IPS DF 4.7 (cell line): ENCODE measurements at regions not wholly inside any gene's neighbourhood (a gene's known extent, or its start where the extent isn't known, plus 50 kb on each side); places are given as distances from the start of the nearest gene placed in this dataset.
A peak's percentile ranks its signal among the peaks of the same experiment; 100 is the strongest.
"Not testable (repeated sequence)": the region's sequence is repeated elsewhere in the genome, so short reads cannot be mapped to it uniquely, and the experiment has no call there.

Experiments used
- DNase-seq: peaks from one replicate; pipeline ENCODE4 v3.0.0-alpha.2; 2013; ENCODE audit warnings: low spot score; ENCODE audit errors: extremely low read depth

- DNase-seq: no peak
Observed at GRCh38 chr3:106302451-106303221, 433.8 kb upstream of the CBLB start.

GRCh38 chr3:106303766-106304165, 435.0 kb upstream of the CBLB start:
- no peak for DNase-seq

GRCh38 chr3:106305127-106305526, 436.3 kb upstream of the CBLB start:
- no peak for DNase-seq

- DNase-seq: no peak
Observed at GRCh38 chr3:106305882-106306435, 437.1 kb upstream of the CBLB start.

- peak; percentile 46 for DNase-seq
Observed at GRCh38 chr3:106309274-106309673, 440.5 kb upstream of the CBLB start.

- DNase-seq: not testable (repeated sequence)
Observed at GRCh38 chr3:106309798-106310197, 441.0 kb upstream of the CBLB start.

- no peak for DNase-seq
Observed at GRCh38 chr3:106317141-106318055, 448.6 kb upstream of the CBLB start.

GRCh38 chr3:106321438-106321837, 452.6 kb upstream of the CBLB start:
- not testable (repeated sequence) for DNase-seq

GRCh38 chr3:106323586-106323985, 454.8 kb upstream of the CBLB start:
- no peak for DNase-seq

- no peak for DNase-seq
Observed at GRCh38 chr3:106326941-106327695, 458.3 kb upstream of the CBLB start.

GRCh38 chr3:106327696-106328025, 458.8 kb upstream of the CBLB start:
- DNase-seq: no peak

- DNase-seq: no peak
Observed at GRCh38 chr3:106328224-106328623, 459.4 kb upstream of the CBLB start.

GRCh38 chr3:106329521-106329920, 460.7 kb upstream of the CBLB start:
- DNase-seq: no peak

GRCh38 chr3:106331636-106332035, 462.8 kb upstream of the CBLB start:
- no peak for DNase-seq

GRCh38 chr3:106332129-106332528, 463.3 kb upstream of the CBLB start:
- no peak for DNase-seq

GRCh38 chr3:106332884-106333283, 464.1 kb upstream of the CBLB start:
- DNase-seq: no peak

GRCh38 chr3:106333911-106334618, 465.3 kb upstream of the CBLB start:
- DNase-seq: no peak

- DNase-seq: no peak
Observed at GRCh38 chr3:106336619-106337018, 467.8 kb upstream of the CBLB start.

- no peak for DNase-seq
Observed at GRCh38 chr3:106337116-106337515, 468.3 kb upstream of the CBLB start.

GRCh38 chr3:106338582-106339214, 469.9 kb upstream of the CBLB start:
- no peak for DNase-seq
